ENCODE measurements at regions not wholly inside any gene's neighbourhood (a gene's known extent, or its start where the extent isn't known, plus 50 kb on each side); places are given as distances from the start of the nearest gene placed in this dataset.

- DNase-seq (ENCODE audit: low read depth, low spot score) (no peak), ATAC-seq (no peak)
- no peak overlapping the region for H3K4me3 ChIP-seq (ENCODE audit: low read depth in 2 of 2, low read length in 2 of 2)
- BruUV-seq (replicated peaks): no TSS peak
- CTCF ChIA-PET: no interaction called here
- no peak overlapping the region for H3K27ac ChIP-seq (ENCODE audit: low read length)
- intact Hi-C loops (cut with micrococcal nuclease; ENCODE audit: unreplicated experiment) (no loop called here), in situ Hi-C loops (cut with HindIII; ENCODE audit: low pct_unique_long_range_greater_than_20kb, low sequenced_read_pairs) (no loop called here)
- POLR2A ChIA-PET: no interaction called here
- H3K27me3 ChIP-seq (ENCODE audit: control insufficient read depth, insufficient read depth, low read length): no peaks in the 10 kb centered on the region
- H3K9me3 ChIP-seq (ENCODE audit: control insufficient read depth, insufficient read depth, low read depth, low read length): no peaks in the 10 kb centered on the region
- no peaks in the 10 kb centered on the region for H3K4me1 ChIP-seq (ENCODE audit: control insufficient read depth, insufficient read depth, low read length)
- H3K36me3 ChIP-seq (ENCODE audit: control insufficient read depth, insufficient read depth, low read length): no peaks in the 10 kb centered on the region
- TF ChIP-seq TCF7L2 (IDR thresholded peaks at IDR 0.05; ENCODE audit: low read depth, low read length) (no peak), REST (IDR thresholded peaks at IDR 0.05; ENCODE audit: insufficient read depth in 1 of 2, low read depth in 2 of 2, low read length in 1 of 2) (no peak), POLR2AphosphoS5 (IDR thresholded peaks at IDR 0.05; ENCODE audit: low read depth, low read length) (no peak), SIN3A (IDR thresholded peaks at IDR 0.05; ENCODE audit: borderline replicate concordance, insufficient read depth, low read depth, low read length) (no peak)
- TF ChIP-seq, protein P1, sequence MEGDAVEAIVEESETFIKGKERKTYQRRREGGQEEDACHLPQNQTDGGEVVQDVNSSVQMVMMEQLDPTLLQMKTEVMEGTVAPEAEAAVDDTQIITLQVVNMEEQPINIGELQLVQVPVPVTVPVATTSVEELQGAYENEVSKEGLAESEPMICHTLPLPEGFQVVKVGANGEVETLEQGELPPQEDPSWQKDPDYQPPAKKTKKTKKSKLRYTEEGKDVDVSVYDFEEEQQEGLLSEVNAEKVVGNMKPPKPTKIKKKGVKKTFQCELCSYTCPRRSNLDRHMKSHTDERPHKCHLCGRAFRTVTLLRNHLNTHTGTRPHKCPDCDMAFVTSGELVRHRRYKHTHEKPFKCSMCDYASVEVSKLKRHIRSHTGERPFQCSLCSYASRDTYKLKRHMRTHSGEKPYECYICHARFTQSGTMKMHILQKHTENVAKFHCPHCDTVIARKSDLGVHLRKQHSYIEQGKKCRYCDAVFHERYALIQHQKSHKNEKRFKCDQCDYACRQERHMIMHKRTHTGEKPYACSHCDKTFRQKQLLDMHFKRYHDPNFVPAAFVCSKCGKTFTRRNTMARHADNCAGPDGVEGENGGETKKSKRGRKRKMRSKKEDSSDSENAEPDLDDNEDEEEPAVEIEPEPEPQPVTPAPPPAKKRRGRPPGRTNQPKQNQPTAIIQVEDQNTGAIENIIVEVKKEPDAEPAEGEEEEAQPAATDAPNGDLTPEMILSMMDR (IDR thresholded peaks at IDR 0.05): no peak
These were observed 151.6 kb upstream of the LRATD1 start for GRCh38 chr2:14480906-14481305.

GRCh38 chr2:14492920-14493503 is 139.5 kb upstream of the LRATD1 start:
- no peaks in the 10 kb centered on the region for H3K9me3 ChIP-seq (ENCODE audit: control insufficient read depth, insufficient read depth, low read depth, low read length)
- no TSS peak for BruUV-seq (replicated peaks)
- CTCF ChIA-PET: no interaction called here
- TF ChIP-seq, protein P1 (IDR thresholded peaks at IDR 0.05): no peak
- TF ChIP-seq SIN3A (IDR thresholded peaks at IDR 0.05; ENCODE audit: borderline replicate concordance, insufficient read depth, low read depth, low read length) (no peak), POLR2AphosphoS5 (IDR thresholded peaks at IDR 0.05; ENCODE audit: low read depth, low read length) (no peak), TCF7L2 (IDR thresholded peaks at IDR 0.05; ENCODE audit: low read depth, low read length) (no peak), REST (IDR thresholded peaks at IDR 0.05; ENCODE audit: insufficient read depth in 1 of 2, low read depth in 2 of 2, low read length in 1 of 2) (no peak)
- intact Hi-C loops (cut with micrococcal nuclease; ENCODE audit: unreplicated experiment) (no loop called here), in situ Hi-C loops (cut with HindIII; ENCODE audit: low pct_unique_long_range_greater_than_20kb, low sequenced_read_pairs) (no loop called here)
- H3K4me3 ChIP-seq (ENCODE audit: low read depth in 2 of 2, low read length in 2 of 2): no peak overlapping the region
- no peak for DNase-seq (ENCODE audit: low read depth, low spot score)
- no peaks in the 10 kb centered on the region for H3K4me1 ChIP-seq (ENCODE audit: control insufficient read depth, insufficient read depth, low read length)
- no peak overlapping the region for H3K27ac ChIP-seq (ENCODE audit: low read length)
- POLR2A ChIA-PET: no interaction called here
- ATAC-seq: no peak
- H3K27me3 ChIP-seq (ENCODE audit: control insufficient read depth, insufficient read depth, low read length): no peaks in the 10 kb centered on the region
- no peaks in the 10 kb centered on the region for H3K36me3 ChIP-seq (ENCODE audit: control insufficient read depth, insufficient read depth, low read length)

Data from Panc1 (cell line).